CD4-positive, alpha-beta T cell (primary cell): ENCODE measurements at regions not wholly inside any gene's neighbourhood (a gene's known extent, or its start where the extent isn't known, plus 50 kb on each side); places are given as distances from the start of the nearest gene placed in this dataset.
"Not testable (repeated sequence)": the region's sequence is repeated elsewhere in the genome, so short reads cannot be mapped to it uniquely, and the experiment has no call there.

ENCODE experiments used
- ATAC-seq: fragments of 200-7000 bp; cut with Tn5 transposase; one replicate; pipeline ENCODE4 v1.10.0; 2022; ENCODE audit warnings: mild to moderate bottlenecking; ENCODE audit not compliant: poor library complexity
- CTCF ChIA-PET: fragments of 350-600 bp; sonication (Branson Sonifier 250); formaldehyde crosslinking; loops from one replicate; lab custom pipeline; 2021; ENCODE audit warnings: antibody characterized with exemption, inconsistent platforms; lab: Charles Lee
- POLR2A ChIA-PET: fragments of 350-600 bp; sonication (Branson Sonifier 250); formaldehyde crosslinking; loops from one replicate; lab custom pipeline; 2021; ENCODE audit warnings: antibody characterized with exemption, inconsistent platforms; lab: Charles Lee
- DNase-seq, 14 experiments: peaks; one replicate each; pipeline ENCODE4 v3.0.0-alpha.2; 2013 to 2020; ENCODE audit warnings: mixed read lengths in 2 of 14
- H3K27ac ChIP-seq, 2 donors: one replicate each; pipeline versions ENCODE4 v1.5.1 to v1.7.0; 2013; ENCODE audit warnings: low read length in 2 of 2, low read depth in 1 of 2, mild to moderate bottlenecking in 1 of 2
- H3K27me3 ChIP-seq, 2 experiments: 1 replicate in 1 of 2; 2 replicates in 1 of 2; pipeline versions ENCODE4 v1.6.1 to v1.7.0; 2013; ENCODE audit warnings: low read length in 2 of 2, control low read depth in 1 of 2, mild to moderate bottlenecking in 1 of 2, moderate library complexity in 1 of 2; ENCODE audit not compliant: insufficient read depth in 2 of 2, control insufficient read depth in 1 of 2
- H3K36me3 ChIP-seq: one replicate; pipeline ENCODE4 v1.6.1; 2013; ENCODE audit warnings: low read length, control low read depth; ENCODE audit not compliant: insufficient read depth
- H3K4me1 ChIP-seq: one replicate; pipeline ENCODE4 v1.6.1; 2013; ENCODE audit warnings: low read length, control low read depth; ENCODE audit not compliant: insufficient read depth
- H3K4me3 ChIP-seq: one replicate; pipeline ENCODE4 v1.5.1; 2013; ENCODE audit warnings: mild to moderate bottlenecking, low read length, moderate library complexity
- H3K9me3 ChIP-seq, 2 experiments: 1 replicate in 1 of 2; 2 replicates in 1 of 2; pipeline versions ENCODE4 v1.6.1 to v1.7.0; 2013; ENCODE audit warnings: low read length in 2 of 2, mild to moderate bottlenecking in 2 of 2, control low read depth in 1 of 2, moderate library complexity in 1 of 2; ENCODE audit not compliant: control insufficient read depth in 1 of 2, insufficient read depth in 1 of 2
- H3K27ac Mint-ChIP-seq: one replicate; pipeline ENCODE4 v1.8.0; 2020; ENCODE audit warnings: mixed read lengths
- H3K27me3 Mint-ChIP-seq: one replicate; pipeline ENCODE4 v1.8.0; 2021; ENCODE audit warnings: mixed read lengths
- H3K36me3 Mint-ChIP-seq: one replicate; pipeline ENCODE4 v1.8.0; 2021; ENCODE audit warnings: low read depth, mixed read lengths
- H3K4me1 Mint-ChIP-seq: one replicate; pipeline ENCODE4 v1.8.0; 2021; ENCODE audit warnings: low read depth, mixed read lengths
- H3K4me3 Mint-ChIP-seq: one replicate; pipeline ENCODE4 v1.8.0; 2020; ENCODE audit warnings: mild to moderate bottlenecking, mixed read lengths
- H3K9me3 Mint-ChIP-seq: one replicate; pipeline ENCODE4 v1.8.0; 2020; ENCODE audit warnings: mixed read lengths
- CTCF ChIP-seq: fragments of 200-600 bp; IDR thresholded peaks from one replicate; pipeline ENCODE4 v1.8.0; 2022; ENCODE audit warnings: antibody characterized with exemption, mild to moderate bottlenecking
- intact Hi-C, 2 experiments: fragments of 100-400 bp; cut with DNase I in 1 of 2; cut with micrococcal nuclease in 1 of 2; formaldehyde crosslinking; loops; one replicate each; pipeline versions ENCODE4 v1.15.1 to v1.9.0; 2023 to 2025; cut with DNase I, micrococcal nuclease

GRCh38 chr20:26205350-26205749 lies 508.7 kb upstream of the ZNF337 start:
- H3K4me1 Mint-ChIP-seq = peaks cover 16% of the 10 kb centered on the region
- no peak overlapping the region for H3K27ac Mint-ChIP-seq
- TF ChIP-seq CTCF = no peak
- Histone ChIP-seq H3K4me3 (no peak overlapping the region), H3K27ac (no peak overlapping the region), H3K4me1 (peaks cover 18% of the 10 kb centered on the region), H3K27me3 (peaks cover 5 to 6% of the 10 kb centered on the region in 2 experiments), H3K9me3 (peaks cover 0 to 18% of the 10 kb centered on the region in 2 experiments), H3K36me3 (no peaks in the 10 kb centered on the region)
- H3K36me3 Mint-ChIP-seq = no peaks in the 10 kb centered on the region
- ChIA-PET CTCF (no interaction called here), POLR2A (no interaction called here)
- ATAC-seq (no peak), DNase-seq (no peak)
- no peak overlapping the region for H3K4me3 Mint-ChIP-seq
- intact Hi-C loops = loop anchor here in 1 of 2 experiments (10.0 kb wide), 1 partner anchor 79 kb away; no protein-coding TSS in a partner anchor
- peaks cover 2% of the 10 kb centered on the region for H3K9me3 Mint-ChIP-seq
- H3K27me3 Mint-ChIP-seq = peaks cover 27% of the 10 kb centered on the region

GRCh38 chr20:26201026-26201425 lies 504.4 kb upstream of the ZNF337 start:
- POLR2A ChIA-PET, H3K4me3 ChIP-seq, H3K27me3 ChIP-seq, H3K9me3 ChIP-seq, DNase-seq, H3K27ac Mint-ChIP-seq, H3K36me3 Mint-ChIP-seq, H3K27ac ChIP-seq, CTCF ChIA-PET, H3K4me1 ChIP-seq, ATAC-seq, H3K27me3 Mint-ChIP-seq, H3K9me3 Mint-ChIP-seq, H3K4me3 Mint-ChIP-seq, H3K36me3 ChIP-seq, H3K4me1 Mint-ChIP-seq: not testable (repeated sequence)
- intact Hi-C loops = loop anchor here in 1 of 2 experiments (10.0 kb wide), 1 partner anchor 84 kb away; no protein-coding TSS in a partner anchor

GRCh38 chr20:26187329-26187728 lies 490.7 kb upstream of the ZNF337 start:
- not testable (repeated sequence) for ATAC-seq, H3K4me1 ChIP-seq

DNA sequence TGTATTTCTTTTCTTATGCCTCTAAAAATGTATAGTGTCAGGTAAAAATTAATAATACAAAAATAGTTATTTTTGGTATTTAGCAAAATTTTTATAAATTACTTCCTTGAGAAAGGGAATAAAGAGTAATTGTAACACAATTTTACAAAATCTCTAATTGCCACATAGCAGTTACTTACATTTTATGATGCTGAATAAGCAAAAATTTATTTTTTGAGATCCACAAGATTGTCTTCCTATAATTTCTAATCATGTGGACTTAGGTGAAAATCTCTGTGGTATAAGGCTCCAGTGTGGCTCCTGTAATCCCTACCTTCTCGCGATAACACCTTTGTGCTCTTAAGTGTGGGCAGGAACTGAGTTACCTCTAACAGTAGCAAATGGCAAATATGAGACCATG lies 487.1 kb upstream of the ZNF337 start:
- H3K4me1 Mint-ChIP-seq, intact Hi-C loops, H3K4me3 ChIP-seq, POLR2A ChIA-PET, H3K36me3 Mint-ChIP-seq, H3K27ac ChIP-seq, CTCF ChIA-PET, H3K27ac Mint-ChIP-seq, H3K27me3 ChIP-seq, H3K4me1 ChIP-seq, H3K9me3 ChIP-seq, ATAC-seq, H3K4me3 Mint-ChIP-seq, H3K36me3 ChIP-seq, H3K27me3 Mint-ChIP-seq, DNase-seq, H3K9me3 Mint-ChIP-seq: not testable (repeated sequence)

More at GRCh38 chr20:26187329-26187728, 490.7 kb upstream of the ZNF337 start:
- H3K27ac Mint-ChIP-seq, H3K36me3 ChIP-seq, H3K9me3 Mint-ChIP-seq, H3K27me3 Mint-ChIP-seq, intact Hi-C loops, H3K36me3 Mint-ChIP-seq, POLR2A ChIA-PET, H3K4me3 Mint-ChIP-seq, H3K27me3 ChIP-seq, CTCF ChIA-PET, DNase-seq, H3K9me3 ChIP-seq, H3K27ac ChIP-seq, H3K4me3 ChIP-seq, H3K4me1 Mint-ChIP-seq: not testable (repeated sequence)

- H3K4me3 ChIP-seq, ATAC-seq, H3K9me3 ChIP-seq, DNase-seq, H3K36me3 Mint-ChIP-seq, H3K9me3 Mint-ChIP-seq, H3K4me1 Mint-ChIP-seq, H3K4me1 ChIP-seq, H3K4me3 Mint-ChIP-seq, H3K27ac Mint-ChIP-seq, CTCF ChIA-PET, H3K27me3 Mint-ChIP-seq, POLR2A ChIA-PET, intact Hi-C loops, H3K36me3 ChIP-seq, H3K27ac ChIP-seq, H3K27me3 ChIP-seq: not testable (repeated sequence)
These were observed 484.7 kb upstream of the ZNF337 start for GRCh38 chr20:26181364-26181763.

DNA sequence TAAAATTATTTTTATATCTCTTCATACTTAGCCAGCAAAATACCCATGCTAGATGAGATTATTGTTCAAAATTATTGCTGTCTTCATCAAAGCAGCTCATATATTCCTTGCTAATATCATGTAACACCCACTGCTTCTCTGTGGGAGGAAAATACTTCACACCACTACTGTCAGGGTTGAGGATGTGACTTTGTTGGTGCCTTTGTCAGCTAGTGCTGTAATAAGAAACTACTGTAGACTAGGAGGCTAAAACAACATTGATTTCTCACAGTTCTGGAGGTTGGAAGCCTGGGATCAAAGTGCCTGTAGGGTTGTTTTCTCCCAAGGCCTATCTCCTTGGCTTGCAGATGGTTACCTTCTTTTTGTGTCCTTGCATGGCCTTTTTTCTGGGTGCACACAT lies 475.2 kb upstream of the ZNF337 start:
- H3K4me1 ChIP-seq, CTCF ChIA-PET: not testable (repeated sequence)

More for the DNA sequence above, 475.2 kb upstream of the ZNF337 start:
- H3K4me3 Mint-ChIP-seq, H3K27ac Mint-ChIP-seq, intact Hi-C loops, H3K9me3 ChIP-seq, H3K4me1 Mint-ChIP-seq, H3K27ac ChIP-seq, H3K9me3 Mint-ChIP-seq, H3K27me3 ChIP-seq, ATAC-seq, POLR2A ChIA-PET, H3K36me3 ChIP-seq, H3K27me3 Mint-ChIP-seq, H3K36me3 Mint-ChIP-seq, H3K4me3 ChIP-seq, DNase-seq: not testable (repeated sequence)
